Body of pancreas (tissue), 4 donors: ENCODE measurements at regions not wholly inside any gene's neighbourhood (a gene's known extent, or its start where the extent isn't known, plus 50 kb on each side); places are given as distances from the start of the nearest gene placed in this dataset.

Source experiments
- CTCF ChIP-seq, 7 experiments: fragments of 450-650 bp in 4 of 7; fragments of 200-600 bp in 3 of 7; sonication (generic) in 3 of 7; IDR thresholded peaks; one replicate each; pipeline ENCODE4 v1.5.1; 2016 to 2019; ENCODE audit warnings: antibody characterized with exemption in 7 of 7
- POLR2A ChIP-seq, 3 donors: fragments of 450-650 bp; IDR thresholded peaks; one replicate each; pipeline ENCODE4 v1.6.1; 2016; ENCODE audit warnings: antibody characterized with exemption in 3 of 3, mild to moderate bottlenecking in 2 of 3

GRCh38 chr14:22118899-22119477, 445.4 kb upstream of the OR4E1 start:
- TF ChIP-seq CTCF (IDR thresholded peaks at IDR 0.05) (no peak), POLR2A (IDR thresholded peaks at IDR 0.05) (no peak)
